Ovary (tissue), 7 donors: ENCODE measurements at regions not wholly inside any gene's neighbourhood (a gene's known extent, or its start where the extent isn't known, plus 50 kb on each side); places are given as distances from the start of the nearest gene placed in this dataset.

Experiments used
- DNase-seq, 5 donors: peaks; one replicate each; pipeline ENCODE4 v3.0.0-alpha.2; 2019 to 2020
- H3K27ac ChIP-seq, 2 donors: fragments of 200-600 bp; one replicate each; pipeline versions ENCODE4 v1.5.1 to v1.8.0; 2019 to 2022
- H3K27me3 ChIP-seq: fragments of 200-600 bp; one replicate; pipeline ENCODE4 v1.8.0; 2022
- H3K36me3 ChIP-seq: fragments of 200-600 bp; sonication (generic); one replicate; pipeline ENCODE4 v1.5.1; 2019
- H3K4me1 ChIP-seq: one replicate; pipeline ENCODE4 v1.8.1; 2013; ENCODE audit warnings: mild to moderate bottlenecking, moderate library complexity; ENCODE audit not compliant: insufficient read depth
- H3K4me3 ChIP-seq: fragments of 200-600 bp; sonication (generic); one replicate; pipeline ENCODE4 v1.5.1; 2017
- H3K9me3 ChIP-seq, 2 donors: fragments of 200-600 bp in 1 of 2; sonication (generic) in 1 of 2; one replicate each; pipeline versions ENCODE4 v1.5.1 to v1.8.1; 2013 to 2019; ENCODE audit warnings: mild to moderate bottlenecking in 1 of 2, moderate library complexity in 1 of 2
- EP300 ChIP-seq: sonication (generic); formaldehyde crosslinking; IDR thresholded peaks from one replicate; pipeline ENCODE4 v1.6.1; 2017; ENCODE audit warnings: antibody characterized with exemption
- POLR2A ChIP-seq: fragments of 450-650 bp; IDR thresholded peaks from one replicate; pipeline ENCODE4 v1.6.1; 2017; ENCODE audit warnings: antibody characterized with exemption, mild to moderate bottlenecking, moderate library complexity
- WGBS, 3 donors: extraction: QIAGEN DNeasy Blood & Tissue Kit in 1 of 3; methylation state at CpG; one replicate each; pipeline versions ENCODE4 v1.1.5 to v1.1.7; 2013 to 2017; 5-methylcytosine and 5-hydroxymethylcytosine counted together
- intact Hi-C, 4 donors: fragments of 100-400 bp; cut with DNase I; formaldehyde crosslinking; loops; one replicate each; pipeline versions ENCODE4 v1.11.0 to v1.15.1; 2022 to 2023
- TF ChIP-seq, protein P1 (sequence below), 3 donors: fragments of 450-650 bp in 2 of 3; fragments of 200-600 bp in 1 of 3; IDR thresholded peaks; one replicate each; pipeline versions ENCODE4 v1.5.1 to v1.8.0; 2016 to 2022; ENCODE audit warnings: antibody characterized with exemption in 3 of 3, mild to moderate bottlenecking in 1 of 3
- donor health status: DM: no; HTN: no; CAD: no; lungs with moderate emphysema.
- donor health status: DM: no; HTN: no; CAD: no.
- donor health status: Bipolar disorder and iron deficiency.
- donor health status: DM: no; HTN: no; CAD: no.
- donor health status: DM: yes; HTN: yes; CAD: no.

DNA sequence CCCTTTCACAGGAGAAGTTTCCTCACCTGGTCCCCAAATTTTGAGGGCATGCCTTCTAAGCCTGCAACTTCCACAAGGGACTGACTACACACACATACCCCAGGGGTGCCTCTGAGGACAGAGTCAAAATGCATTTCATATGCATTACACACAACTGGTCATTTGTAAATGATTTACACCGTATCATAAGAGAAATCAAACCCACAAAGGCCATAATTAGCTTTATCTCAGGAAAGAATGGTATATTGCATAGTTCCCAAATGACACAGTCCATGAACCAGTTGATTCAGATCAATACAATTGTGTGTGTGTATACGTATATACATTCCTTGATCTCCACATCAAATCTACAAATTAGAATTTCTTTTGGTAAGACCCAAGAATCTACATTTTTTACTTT is 203.3 kb upstream of the PRDM1 start:
- Histone ChIP-seq H3K9me3 (no peaks in the 10 kb centered on the region), H3K36me3 (no peaks in the 10 kb centered on the region), H3K27ac (no peak overlapping the region), H3K27me3 (no peaks in the 10 kb centered on the region), H3K4me1 (peaks cover 2% of the 10 kb centered on the region), H3K4me3 (no peak overlapping the region)
- TF ChIP-seq POLR2A (no peak), EP300 (no peak)
- TF ChIP-seq, protein P1, sequence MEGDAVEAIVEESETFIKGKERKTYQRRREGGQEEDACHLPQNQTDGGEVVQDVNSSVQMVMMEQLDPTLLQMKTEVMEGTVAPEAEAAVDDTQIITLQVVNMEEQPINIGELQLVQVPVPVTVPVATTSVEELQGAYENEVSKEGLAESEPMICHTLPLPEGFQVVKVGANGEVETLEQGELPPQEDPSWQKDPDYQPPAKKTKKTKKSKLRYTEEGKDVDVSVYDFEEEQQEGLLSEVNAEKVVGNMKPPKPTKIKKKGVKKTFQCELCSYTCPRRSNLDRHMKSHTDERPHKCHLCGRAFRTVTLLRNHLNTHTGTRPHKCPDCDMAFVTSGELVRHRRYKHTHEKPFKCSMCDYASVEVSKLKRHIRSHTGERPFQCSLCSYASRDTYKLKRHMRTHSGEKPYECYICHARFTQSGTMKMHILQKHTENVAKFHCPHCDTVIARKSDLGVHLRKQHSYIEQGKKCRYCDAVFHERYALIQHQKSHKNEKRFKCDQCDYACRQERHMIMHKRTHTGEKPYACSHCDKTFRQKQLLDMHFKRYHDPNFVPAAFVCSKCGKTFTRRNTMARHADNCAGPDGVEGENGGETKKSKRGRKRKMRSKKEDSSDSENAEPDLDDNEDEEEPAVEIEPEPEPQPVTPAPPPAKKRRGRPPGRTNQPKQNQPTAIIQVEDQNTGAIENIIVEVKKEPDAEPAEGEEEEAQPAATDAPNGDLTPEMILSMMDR (IDR thresholded peaks at IDR 0.05) = no peak
- no peak for DNase-seq
- intact Hi-C loops = no loop called here
- 95 to 96% (median 95%) methylated on average over 2 of the region's 2 CpGs for WGBS, 3 donors

DNA sequence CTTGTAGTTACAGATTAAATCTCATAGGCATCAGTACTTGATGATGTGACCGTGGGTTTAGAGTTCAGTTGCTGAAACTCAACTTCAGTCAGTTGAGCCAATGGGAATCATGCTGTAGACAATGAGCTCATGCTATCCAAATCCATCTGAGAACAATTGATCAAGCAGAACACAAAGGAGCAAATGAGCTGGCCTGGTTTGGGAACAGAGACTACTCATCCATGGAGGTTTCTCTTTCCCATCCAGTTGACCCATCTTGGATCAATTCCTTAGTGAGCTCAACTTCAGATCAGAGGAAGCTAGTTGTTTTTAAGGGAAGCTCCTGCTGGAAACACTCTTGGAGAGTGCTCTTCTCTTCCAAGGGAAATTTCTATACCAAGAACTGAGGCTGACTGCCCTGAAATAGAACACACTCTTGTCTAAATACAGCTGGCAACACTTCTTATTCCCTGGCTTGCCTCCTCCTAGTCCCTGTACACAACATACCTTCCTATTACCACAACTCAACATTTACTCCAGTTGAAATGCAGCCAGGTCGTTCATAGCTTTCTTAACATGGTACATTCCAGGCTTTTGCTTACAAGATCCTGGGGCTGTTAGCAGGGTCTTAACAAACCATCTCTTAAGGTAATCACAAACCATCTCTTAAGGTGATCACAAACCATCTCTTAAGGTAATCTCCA is 203.9 kb upstream of the PRDM1 start:
- H3K36me3 ChIP-seq = no peaks in the 10 kb centered on the region
- H3K27ac ChIP-seq = no peak overlapping the region
- 88 to 92% (median 92%) methylated on average over 2 of the region's 2 CpGs for WGBS, 3 donors
- DNase-seq = no peak
- no peak overlapping the region for H3K4me3 ChIP-seq
- no peaks in the 10 kb centered on the region for H3K27me3 ChIP-seq
- TF ChIP-seq EP300 (no peak), POLR2A (no peak)
- TF ChIP-seq, protein P1 (IDR thresholded peaks at IDR 0.05) = no peak
- no peaks in the 10 kb centered on the region for H3K9me3 ChIP-seq
- H3K4me1 ChIP-seq = peaks cover 2% of the 10 kb centered on the region
- intact Hi-C loops = no loop called here

DNA sequence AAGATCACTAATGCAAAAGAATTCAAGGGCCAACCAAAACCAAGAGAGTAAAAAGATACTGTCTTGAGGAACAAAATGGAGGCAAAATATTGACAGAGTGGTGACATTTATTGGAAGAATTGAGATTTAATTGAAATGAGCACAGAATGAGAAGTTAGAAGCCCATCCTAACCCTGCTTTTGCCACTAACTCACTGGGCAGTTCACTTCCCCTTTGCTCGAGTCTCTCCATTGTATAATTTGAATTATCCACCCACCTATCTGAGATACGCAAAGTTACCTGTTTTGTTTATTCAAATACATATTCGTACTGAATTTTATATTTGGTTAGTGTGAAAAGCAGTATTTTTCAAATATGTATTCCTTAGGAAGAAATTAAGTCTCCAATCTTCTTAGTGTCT is 204.5 kb upstream of the PRDM1 start:
- H3K27ac ChIP-seq = no peak overlapping the region
- 92 to 95% (median 95%) methylated on average over 3 of the region's 3 CpGs for WGBS, 3 donors
- intact Hi-C loops = no loop called here
- TF ChIP-seq POLR2A = no peak
- TF ChIP-seq, protein P1 (IDR thresholded peaks at IDR 0.05) = no peak
- TF ChIP-seq EP300 = no peak
- H3K36me3 ChIP-seq = no peaks in the 10 kb centered on the region
- no peak overlapping the region for H3K4me3 ChIP-seq
- peaks cover 2% of the 10 kb centered on the region for H3K4me1 ChIP-seq
- no peaks in the 10 kb centered on the region for H3K9me3 ChIP-seq
- no peak for DNase-seq
- no peaks in the 10 kb centered on the region for H3K27me3 ChIP-seq

DNA sequence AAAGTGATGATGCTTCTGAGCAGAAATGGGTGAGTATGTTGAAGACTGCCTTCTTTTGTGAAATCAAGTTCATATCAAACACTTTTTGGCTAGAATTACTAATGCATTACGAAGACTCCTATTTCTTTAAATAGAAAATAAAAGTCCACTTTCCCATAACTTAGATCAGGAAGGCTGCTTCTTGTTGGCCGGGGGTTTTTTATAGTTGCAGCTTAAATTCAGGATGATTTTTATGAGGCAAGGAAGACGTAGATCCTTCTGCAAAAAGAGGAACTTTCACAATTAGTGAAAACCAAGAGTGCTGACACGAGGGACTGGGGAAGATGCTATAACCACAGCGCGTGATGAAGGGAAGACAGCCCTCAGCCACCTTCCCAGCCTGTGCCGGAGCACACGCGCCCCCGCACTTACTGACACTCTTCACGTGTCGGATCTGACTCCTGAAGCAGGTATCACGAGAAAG is 206.1 kb upstream of the PRDM1 start:
- H3K27me3 ChIP-seq = no peaks in the 10 kb centered on the region
- TF ChIP-seq, protein P1 (IDR thresholded peaks at IDR 0.05) = no peak
- TF ChIP-seq EP300 (no peak), POLR2A (no peak)
- intact Hi-C loops = no loop called here
- H3K36me3 ChIP-seq = no peaks in the 10 kb centered on the region
- WGBS, 3 donors = 10 to 20% (median 10%) methylated on average over 13 of the region's 13 CpGs
- peaks cover 2% of the 10 kb centered on the region for H3K4me1 ChIP-seq
- DNase-seq = peak in 1 of 5 donors; percentile 17
- peak overlapping the region; percentile 16 for H3K4me3 ChIP-seq
- peak overlapping the region in 1 of 2 donors; percentile 38 for H3K27ac ChIP-seq
- no peaks in the 10 kb centered on the region for H3K9me3 ChIP-seq
